GM12801 (cell line): ENCODE measurements at regions not wholly inside any gene's neighbourhood (a gene's known extent, or its start where the extent isn't known, plus 50 kb on each side); places are given as distances from the start of the nearest gene placed in this dataset.

Experiments
- TF ChIP-seq, protein P1 (sequence below): IDR thresholded peaks from one replicate; pipeline ENCODE4 v1.5.1; 2011; ENCODE audit warnings: control low read depth; ENCODE audit not compliant: insufficient read length; ENCODE audit errors: extremely low read depth

DNA sequence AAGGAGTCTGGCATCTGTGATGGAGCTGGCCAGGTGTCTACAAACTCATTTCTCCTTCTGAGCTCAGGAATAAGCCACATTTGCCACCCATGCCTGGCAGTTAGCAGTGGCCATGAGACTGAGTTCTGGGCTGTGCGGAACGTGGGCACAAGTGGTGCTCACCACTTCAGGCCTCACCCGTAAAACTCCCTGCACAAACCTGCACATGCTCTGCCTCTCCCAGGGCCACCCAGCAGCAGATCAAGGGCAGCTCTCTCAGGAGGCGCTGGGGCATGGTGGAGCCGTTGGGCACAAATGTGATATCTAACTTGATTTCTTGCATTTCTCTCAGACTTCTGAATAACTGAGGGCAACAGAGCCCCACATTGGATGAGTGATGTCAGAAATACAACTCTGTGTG lies 269.5 kb downstream of the HIVEP2 start:
- TF ChIP-seq, protein P1, sequence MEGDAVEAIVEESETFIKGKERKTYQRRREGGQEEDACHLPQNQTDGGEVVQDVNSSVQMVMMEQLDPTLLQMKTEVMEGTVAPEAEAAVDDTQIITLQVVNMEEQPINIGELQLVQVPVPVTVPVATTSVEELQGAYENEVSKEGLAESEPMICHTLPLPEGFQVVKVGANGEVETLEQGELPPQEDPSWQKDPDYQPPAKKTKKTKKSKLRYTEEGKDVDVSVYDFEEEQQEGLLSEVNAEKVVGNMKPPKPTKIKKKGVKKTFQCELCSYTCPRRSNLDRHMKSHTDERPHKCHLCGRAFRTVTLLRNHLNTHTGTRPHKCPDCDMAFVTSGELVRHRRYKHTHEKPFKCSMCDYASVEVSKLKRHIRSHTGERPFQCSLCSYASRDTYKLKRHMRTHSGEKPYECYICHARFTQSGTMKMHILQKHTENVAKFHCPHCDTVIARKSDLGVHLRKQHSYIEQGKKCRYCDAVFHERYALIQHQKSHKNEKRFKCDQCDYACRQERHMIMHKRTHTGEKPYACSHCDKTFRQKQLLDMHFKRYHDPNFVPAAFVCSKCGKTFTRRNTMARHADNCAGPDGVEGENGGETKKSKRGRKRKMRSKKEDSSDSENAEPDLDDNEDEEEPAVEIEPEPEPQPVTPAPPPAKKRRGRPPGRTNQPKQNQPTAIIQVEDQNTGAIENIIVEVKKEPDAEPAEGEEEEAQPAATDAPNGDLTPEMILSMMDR, result no peak

DNA sequence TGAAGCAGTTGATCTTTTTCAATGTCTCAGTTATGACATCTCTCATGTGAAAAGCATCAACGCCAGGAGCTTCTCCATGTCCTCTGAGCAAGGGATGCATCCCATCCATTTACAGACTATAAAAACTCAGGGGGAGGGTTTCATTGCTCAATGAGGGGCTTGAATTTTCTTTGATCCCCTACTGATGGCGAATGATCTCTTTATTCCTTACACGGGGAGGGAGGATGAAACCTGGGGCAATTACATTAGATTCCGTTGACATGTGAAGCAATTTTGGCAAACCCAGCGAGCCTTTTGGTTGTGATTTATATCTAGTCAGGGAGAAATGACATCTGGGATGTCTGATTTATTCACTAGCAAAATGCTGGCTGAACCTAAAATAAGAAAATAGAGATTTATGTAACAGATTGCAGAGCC lies 268.9 kb downstream of the HIVEP2 start:
- TF ChIP-seq, protein P1, result no peak

DNA sequence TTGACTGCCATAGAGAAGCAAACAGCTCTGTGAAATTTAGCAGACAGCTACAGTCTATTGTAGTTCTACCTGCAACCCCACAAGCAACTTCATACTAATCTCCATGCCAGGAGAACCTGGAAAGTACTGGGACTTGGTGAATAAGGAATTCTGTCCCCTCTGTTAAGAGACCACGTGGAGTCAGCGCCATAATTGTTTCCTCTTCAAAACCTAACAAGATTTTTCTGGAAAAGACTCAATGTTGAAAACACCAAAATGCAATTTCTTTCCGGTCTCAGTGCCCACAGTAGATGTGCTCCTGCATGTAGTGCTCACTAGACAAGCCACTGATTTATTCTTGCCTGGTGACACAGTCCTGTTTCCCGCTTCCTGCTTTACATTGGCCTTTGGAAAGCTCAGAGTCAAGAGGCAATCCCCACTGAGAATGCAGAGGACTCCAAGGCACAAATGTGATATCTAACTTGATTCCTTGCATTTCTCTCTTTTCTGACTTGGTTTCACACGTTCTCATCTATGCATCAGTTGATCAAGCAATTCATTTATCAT lies 268.3 kb downstream of the HIVEP2 start:
- TF ChIP-seq, protein P1, result no peak

DNA sequence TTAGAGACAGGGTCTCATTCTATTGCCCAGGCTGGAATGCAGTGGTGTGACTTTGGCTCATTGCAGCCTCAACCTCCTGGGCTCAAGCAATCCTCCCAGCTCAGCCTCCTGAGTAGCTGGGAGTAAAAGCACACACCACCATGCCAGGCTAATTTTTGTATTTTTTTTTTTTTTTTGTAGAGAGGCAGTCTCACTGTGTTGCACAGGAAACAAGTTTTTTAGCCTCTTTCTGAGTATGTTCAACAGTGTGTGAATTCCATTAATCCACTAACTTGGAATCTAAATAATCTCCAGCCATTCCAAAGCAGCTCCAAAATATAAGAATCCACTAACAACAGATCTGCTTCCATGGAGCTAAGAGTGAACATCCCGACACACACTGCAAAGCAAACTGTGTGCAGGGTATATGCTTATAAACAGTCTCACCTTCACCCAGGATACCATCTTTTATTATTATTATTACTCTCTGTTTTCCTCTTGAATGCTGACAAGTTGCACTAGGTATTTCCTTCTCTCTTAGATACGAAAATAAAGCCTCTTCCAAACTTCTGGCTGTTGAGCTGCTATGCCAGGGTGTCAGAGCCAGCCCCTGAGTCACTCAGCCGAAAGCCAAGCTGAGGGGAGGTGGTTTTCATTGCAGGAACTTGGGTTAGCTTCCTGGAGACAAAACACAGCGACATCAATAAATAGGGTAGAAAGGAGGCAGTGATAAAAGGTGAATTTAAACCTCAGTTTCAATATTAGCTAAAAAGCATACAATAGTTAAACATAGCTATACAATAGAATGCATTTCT lies 264.9 kb downstream of the HIVEP2 start:
- TF ChIP-seq, protein P1, result no peak

DNA sequence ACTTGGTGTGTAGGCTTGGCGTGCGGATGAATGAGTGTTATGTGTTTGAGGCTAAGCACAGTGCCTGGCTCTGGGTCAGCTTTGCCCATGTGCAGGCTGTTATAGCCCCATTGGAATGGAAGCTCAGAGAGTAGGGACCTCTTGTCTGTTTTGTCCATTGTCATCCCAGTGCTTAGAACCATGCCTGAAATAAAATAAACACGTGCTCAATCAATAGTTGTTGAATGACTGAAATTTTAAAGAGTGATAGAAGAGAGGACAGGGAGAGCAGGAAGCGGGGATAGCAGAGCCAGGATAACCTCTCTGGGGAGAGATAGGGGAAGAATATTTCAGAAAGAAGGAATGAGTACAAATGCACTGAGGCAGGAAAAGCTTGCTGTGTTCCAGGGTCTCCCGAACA lies 263.9 kb downstream of the HIVEP2 start:
- TF ChIP-seq, protein P1, result no peak

GRCh38 chr6:142682985-142683384 lies 262.0 kb downstream of the HIVEP2 start:
- TF ChIP-seq, protein P1, result no peak

DNA sequence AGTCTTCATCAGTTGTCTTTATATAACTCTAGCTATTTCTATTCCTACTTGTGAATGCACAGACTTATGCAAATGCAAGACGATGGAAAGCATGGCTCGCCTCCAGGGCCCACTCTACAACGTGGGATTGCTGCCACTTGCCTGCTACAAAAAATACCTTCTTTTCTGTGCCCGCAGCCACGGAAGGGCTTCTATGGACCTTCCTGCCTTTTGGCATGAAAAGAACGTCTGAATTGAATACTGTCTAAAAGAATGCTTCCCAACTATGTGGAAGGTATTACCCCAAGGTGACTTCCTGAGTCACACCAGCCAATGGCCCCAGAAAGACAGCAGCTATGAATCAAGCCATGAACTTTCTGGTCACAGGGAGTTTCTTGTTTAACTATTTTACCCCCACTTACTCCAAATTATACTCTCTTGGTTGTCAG lies 261.2 kb downstream of the HIVEP2 start:
- TF ChIP-seq, protein P1, result no peak
